ENCODE measurements at regions not wholly inside any gene's neighbourhood (a gene's known extent, or its start where the extent isn't known, plus 50 kb on each side); places are given as distances from the start of the nearest gene placed in this dataset.

DNA sequence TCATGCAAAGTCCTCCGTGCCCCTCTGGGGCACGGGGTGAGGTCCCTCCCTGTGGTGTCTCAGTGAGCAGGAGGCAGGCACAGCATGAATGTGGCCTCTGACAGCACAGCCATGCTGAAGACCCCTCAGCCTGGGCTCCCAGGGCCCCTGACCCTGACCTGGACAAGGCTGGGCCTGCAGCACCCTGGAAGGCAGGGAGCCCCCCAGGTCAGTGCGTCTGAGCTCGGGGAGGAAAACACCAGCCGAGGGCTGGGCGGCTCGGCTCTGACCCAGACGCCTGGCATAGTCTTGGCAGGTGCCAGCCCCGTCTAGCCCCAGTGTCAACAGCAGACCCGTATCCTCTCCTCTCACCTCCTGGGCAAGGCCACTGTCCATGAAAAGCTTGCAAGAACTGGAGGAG, 1276.6 kb downstream of the BRD1 start:
- TF ChIP-seq, protein P1, sequence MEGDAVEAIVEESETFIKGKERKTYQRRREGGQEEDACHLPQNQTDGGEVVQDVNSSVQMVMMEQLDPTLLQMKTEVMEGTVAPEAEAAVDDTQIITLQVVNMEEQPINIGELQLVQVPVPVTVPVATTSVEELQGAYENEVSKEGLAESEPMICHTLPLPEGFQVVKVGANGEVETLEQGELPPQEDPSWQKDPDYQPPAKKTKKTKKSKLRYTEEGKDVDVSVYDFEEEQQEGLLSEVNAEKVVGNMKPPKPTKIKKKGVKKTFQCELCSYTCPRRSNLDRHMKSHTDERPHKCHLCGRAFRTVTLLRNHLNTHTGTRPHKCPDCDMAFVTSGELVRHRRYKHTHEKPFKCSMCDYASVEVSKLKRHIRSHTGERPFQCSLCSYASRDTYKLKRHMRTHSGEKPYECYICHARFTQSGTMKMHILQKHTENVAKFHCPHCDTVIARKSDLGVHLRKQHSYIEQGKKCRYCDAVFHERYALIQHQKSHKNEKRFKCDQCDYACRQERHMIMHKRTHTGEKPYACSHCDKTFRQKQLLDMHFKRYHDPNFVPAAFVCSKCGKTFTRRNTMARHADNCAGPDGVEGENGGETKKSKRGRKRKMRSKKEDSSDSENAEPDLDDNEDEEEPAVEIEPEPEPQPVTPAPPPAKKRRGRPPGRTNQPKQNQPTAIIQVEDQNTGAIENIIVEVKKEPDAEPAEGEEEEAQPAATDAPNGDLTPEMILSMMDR (IDR thresholded peaks at IDR 0.05; ENCODE audit: insufficient read depth, low read length, poor library complexity, severe bottlenecking), result no peak
- no peak for TF ChIP-seq EZH2phosphoT487 (conservative IDR thresholded peaks at IDR 0.05; ENCODE audit: low read length)
